Gastroesophageal sphincter (tissue), 3 donors: ENCODE measurements at regions not wholly inside any gene's neighbourhood (a gene's known extent, or its start where the extent isn't known, plus 50 kb on each side); places are given as distances from the start of the nearest gene placed in this dataset.

Experiments used
- EP300 ChIP-seq: sonication (generic); formaldehyde crosslinking; IDR thresholded peaks from one replicate; pipeline ENCODE4 v1.6.1; 2017; ENCODE audit warnings: antibody characterized with exemption, mild to moderate bottlenecking
- POLR2AphosphoS5 ChIP-seq: sonication (generic); formaldehyde crosslinking; IDR thresholded peaks from one replicate; pipeline ENCODE4 v1.6.1; 2017; ENCODE audit warnings: antibody characterized with exemption
- TF ChIP-seq, protein P1 (sequence below), 4 experiments: fragments of 200-600 bp in 2 of 4; fragments of 450-650 bp in 2 of 4; sonication (generic) in 1 of 4; IDR thresholded peaks; one replicate each; pipeline ENCODE4 v1.5.1; 2017 to 2019; ENCODE audit warnings: antibody characterized with exemption in 4 of 4, mild to moderate bottlenecking in 2 of 4, moderate library complexity in 2 of 4

DNA sequence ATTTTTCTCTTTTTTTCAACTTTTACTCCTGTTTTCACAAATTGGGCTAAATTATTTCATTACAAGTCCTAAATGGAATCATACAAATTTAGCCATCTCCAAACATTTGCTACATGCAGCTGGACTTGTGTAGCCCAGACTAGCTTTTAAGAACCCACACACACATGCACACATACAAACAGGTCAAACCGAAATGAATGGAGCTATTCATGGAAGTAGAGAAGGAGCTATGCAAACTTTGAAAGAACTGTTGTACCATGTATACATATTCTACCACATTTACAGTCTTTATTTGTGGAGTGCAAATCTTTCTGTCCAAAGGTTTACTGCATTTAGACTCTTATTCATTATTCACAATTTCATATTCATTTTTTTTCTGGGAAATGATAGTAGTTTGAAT lies 189.1 kb upstream of the RNPC3 start:
- TF ChIP-seq, protein P1, sequence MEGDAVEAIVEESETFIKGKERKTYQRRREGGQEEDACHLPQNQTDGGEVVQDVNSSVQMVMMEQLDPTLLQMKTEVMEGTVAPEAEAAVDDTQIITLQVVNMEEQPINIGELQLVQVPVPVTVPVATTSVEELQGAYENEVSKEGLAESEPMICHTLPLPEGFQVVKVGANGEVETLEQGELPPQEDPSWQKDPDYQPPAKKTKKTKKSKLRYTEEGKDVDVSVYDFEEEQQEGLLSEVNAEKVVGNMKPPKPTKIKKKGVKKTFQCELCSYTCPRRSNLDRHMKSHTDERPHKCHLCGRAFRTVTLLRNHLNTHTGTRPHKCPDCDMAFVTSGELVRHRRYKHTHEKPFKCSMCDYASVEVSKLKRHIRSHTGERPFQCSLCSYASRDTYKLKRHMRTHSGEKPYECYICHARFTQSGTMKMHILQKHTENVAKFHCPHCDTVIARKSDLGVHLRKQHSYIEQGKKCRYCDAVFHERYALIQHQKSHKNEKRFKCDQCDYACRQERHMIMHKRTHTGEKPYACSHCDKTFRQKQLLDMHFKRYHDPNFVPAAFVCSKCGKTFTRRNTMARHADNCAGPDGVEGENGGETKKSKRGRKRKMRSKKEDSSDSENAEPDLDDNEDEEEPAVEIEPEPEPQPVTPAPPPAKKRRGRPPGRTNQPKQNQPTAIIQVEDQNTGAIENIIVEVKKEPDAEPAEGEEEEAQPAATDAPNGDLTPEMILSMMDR (IDR thresholded peaks at IDR 0.05) = no peak
- TF ChIP-seq EP300 (no peak), POLR2AphosphoS5 (no peak)
